A673 (cell line): ENCODE measurements at regions not wholly inside any gene's neighbourhood (a gene's known extent, or its start where the extent isn't known, plus 50 kb on each side); places are given as distances from the start of the nearest gene placed in this dataset.

ENCODE experiments used
- BruUV-seq: library from RNA; stranded (reverse); fragments of 400-500 nt; replicated peaks from 2 replicates; lab custom pipeline; 2021; lab: Mats Ljungman, UMichigan
- CTCF ChIA-PET: fragments of 300-600 bp; sonication (Branson Sonifier 250); formaldehyde crosslinking; loops from one replicate; lab custom pipeline; 2022; ENCODE audit warnings: antibody characterized with exemption; lab: Charles Lee
- POLR2A ChIA-PET: fragments of 300-600 bp; sonication (Branson Sonifier 250); formaldehyde crosslinking; loops from one replicate; lab custom pipeline; 2022; ENCODE audit warnings: antibody characterized with exemption; ENCODE audit not compliant: low non-redundant PET; lab: Charles Lee
- DNase-seq: peaks from one replicate; pipeline ENCODE4 v3.0.0-alpha.2; 2015; ENCODE audit warnings: low spot score
- H3K27ac ChIP-seq: fragments of 200-600 bp; sonication (generic); 2 replicates; pipeline ENCODE4 v1.5.1; 2016; ENCODE audit warnings: mixed run types, low read depth, mild to moderate bottlenecking, mixed read lengths, antibody characterized with exemption, low read length; ENCODE audit not compliant: poor library complexity, severe bottlenecking
- H3K27me3 ChIP-seq: fragments of 200-600 bp; sonication (generic); replicated peaks from 2 replicates; pipeline ENCODE4 v1.6.1; 2017; ENCODE audit warnings: mixed run types, low read depth, mild to moderate bottlenecking, mixed read lengths, antibody characterized with exemption, low read length; ENCODE audit not compliant: insufficient read depth, poor library complexity
- H3K36me3 ChIP-seq: fragments of 200-600 bp; sonication (generic); 2 replicates; pipeline ENCODE4 v1.6.1; 2016; ENCODE audit warnings: mixed run types, mild to moderate bottlenecking, mixed read lengths, antibody characterized with exemption, low read length; ENCODE audit not compliant: insufficient read depth, poor library complexity, severe bottlenecking
- H3K4me1 ChIP-seq: fragments of 200-600 bp; sonication (generic); 2 replicates; pipeline ENCODE4 v1.6.1; 2017; ENCODE audit warnings: mixed run types, mild to moderate bottlenecking, mixed read lengths, antibody characterized with exemption, low read length; ENCODE audit not compliant: insufficient read depth, poor library complexity, severe bottlenecking
- H3K4me3 ChIP-seq: fragments of 200-600 bp; sonication (generic); 2 replicates; pipeline ENCODE4 v1.5.1; 2016; ENCODE audit warnings: low read depth, mixed run types, mild to moderate bottlenecking, mixed read lengths, low read length; ENCODE audit not compliant: poor library complexity, severe bottlenecking
- H3K9me3 ChIP-seq: fragments of 200-600 bp; sonication (generic); 2 replicates; pipeline ENCODE4 v1.6.1; 2016; ENCODE audit warnings: mixed run types, low read depth, mild to moderate bottlenecking, mixed read lengths, antibody characterized with exemption, low read length; ENCODE audit not compliant: poor library complexity, severe bottlenecking
- CTCF ChIP-seq: fragments of 300-800, 200-600 bp; sonication (generic); conservative IDR thresholded peaks from 2 replicates; pipeline ENCODE4 v1.5.1; 2017; ENCODE audit warnings: low read depth, mild to moderate bottlenecking, antibody characterized with exemption, low read length, moderate library complexity, mixed read lengths
- EZH2 ChIP-seq: fragments of 200-600 bp; sonication (generic); IDR thresholded peaks from 2 replicates; pipeline ENCODE4 v1.6.1; 2017; ENCODE audit warnings: borderline replicate concordance, low read depth, mild to moderate bottlenecking, mixed read lengths, antibody characterized with exemption, low read length; ENCODE audit not compliant: poor library complexity, severe bottlenecking
- intact Hi-C: fragments of 100-400 bp; cut with micrococcal nuclease; formaldehyde crosslinking; loops from one replicate; pipeline ENCODE4 v1.10.0; 2022; ENCODE audit not compliant: unreplicated experiment

GRCh38 chr9:111108946-111109345, 70.7 kb upstream of the LPAR1 start:
- intact Hi-C loops: no loop called here
- H3K4me3 ChIP-seq: no peak overlapping the region
- TF ChIP-seq EZH2 (no peak), CTCF (no peak)
- POLR2A ChIA-PET: no interaction called here
- no peak for DNase-seq
- no peak overlapping the region for H3K27ac ChIP-seq
- no peaks in the 10 kb centered on the region for H3K9me3 ChIP-seq
- CTCF ChIA-PET: no interaction called here
- H3K36me3 ChIP-seq: no peaks in the 10 kb centered on the region
- BruUV-seq: no TSS peak
- no peaks in the 10 kb centered on the region for H3K27me3 ChIP-seq
- H3K4me1 ChIP-seq: no peaks in the 10 kb centered on the region

DNA sequence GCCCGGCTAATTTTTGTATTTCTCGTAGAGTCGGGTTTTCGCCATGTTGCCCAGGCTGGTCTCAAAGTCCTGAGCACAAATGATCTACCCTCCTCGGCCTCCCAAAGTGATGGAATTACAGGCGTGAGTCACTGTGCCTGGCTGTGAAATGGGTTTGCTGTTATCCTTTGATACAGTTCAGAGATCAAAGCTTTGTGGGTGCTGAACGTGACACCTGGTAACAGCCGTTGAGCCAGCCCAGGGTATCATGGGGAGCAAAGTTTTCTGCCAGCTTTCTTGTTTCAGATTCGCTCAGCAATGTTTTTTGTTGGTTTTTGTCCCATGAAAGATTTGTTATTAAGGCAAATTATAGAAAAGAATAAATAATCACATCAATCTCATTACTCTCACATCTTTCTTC, 68.9 kb upstream of the LPAR1 start:
- no peak overlapping the region for H3K4me3 ChIP-seq
- CTCF ChIA-PET: no interaction called here
- DNase-seq: no peak
- H3K27me3 ChIP-seq: no peaks in the 10 kb centered on the region
- TF ChIP-seq CTCF: no peak
- no peak for TF ChIP-seq EZH2
- no peaks in the 10 kb centered on the region for H3K4me1 ChIP-seq
- BruUV-seq: no TSS peak
- intact Hi-C loops: no loop called here
- no peak overlapping the region for H3K27ac ChIP-seq
- no peaks in the 10 kb centered on the region for H3K36me3 ChIP-seq
- POLR2A ChIA-PET: no interaction called here
- H3K9me3 ChIP-seq: no peaks in the 10 kb centered on the region

DNA sequence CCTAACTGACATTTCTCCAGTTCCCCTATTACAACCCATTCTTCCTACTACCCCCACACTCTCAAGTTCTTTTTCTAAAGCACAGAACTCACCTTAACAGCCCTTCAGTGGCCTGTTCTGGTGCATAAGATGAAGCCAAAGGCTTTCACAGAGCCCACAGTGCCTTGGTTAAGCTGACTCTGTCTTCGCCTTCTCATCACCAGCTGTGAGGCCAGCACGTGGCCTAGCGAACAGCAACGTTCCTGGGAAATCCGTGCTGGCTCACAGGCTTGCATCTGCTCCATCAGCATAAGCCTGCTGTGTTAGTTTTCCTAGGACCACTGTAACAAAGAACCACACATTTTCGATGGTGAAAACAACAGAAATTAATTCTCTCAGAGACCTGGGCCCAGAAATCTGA, 67.9 kb upstream of the LPAR1 start:
- no peak overlapping the region for H3K27ac ChIP-seq
- ChIA-PET POLR2A (no interaction called here), CTCF (no interaction called here)
- no peaks in the 10 kb centered on the region for H3K9me3 ChIP-seq
- H3K4me1 ChIP-seq: no peaks in the 10 kb centered on the region
- DNase-seq: no peak
- no peaks in the 10 kb centered on the region for H3K36me3 ChIP-seq
- BruUV-seq: no TSS peak
- no peaks in the 10 kb centered on the region for H3K27me3 ChIP-seq
- intact Hi-C loops: no loop called here
- no peak for TF ChIP-seq CTCF
- TF ChIP-seq EZH2: no peak
- no peak overlapping the region for H3K4me3 ChIP-seq
